Liver (tissue), 3 donors: ENCODE measurements at regions not wholly inside any gene's neighbourhood (a gene's known extent, or its start where the extent isn't known, plus 50 kb on each side); places are given as distances from the start of the nearest gene placed in this dataset.
A peak's percentile ranks its signal among the peaks of the same experiment; 100 is the strongest.

Source experiments
- GABPA ChIP-seq, 2 donors: IDR thresholded peaks in 1 of 2; conservative IDR thresholded peaks in 1 of 2; 2 replicates each; pipeline ENCODE4 v1.6.1; 2016; ENCODE audit warnings: antibody characterized with exemption in 2 of 2, mild to moderate bottlenecking in 1 of 2, moderate library complexity in 1 of 2
- NR2F2 ChIP-seq: IDR thresholded peaks from 2 replicates; pipeline ENCODE4 v1.6.1; 2016; ENCODE audit warnings: antibody characterized with exemption
- RAD21 ChIP-seq, 2 donors: IDR thresholded peaks; 2 replicates each; pipeline ENCODE4 v1.6.1; 2016; ENCODE audit warnings: antibody characterized with exemption in 2 of 2, mild to moderate bottlenecking in 2 of 2
- SP1 ChIP-seq: IDR thresholded peaks from 2 replicates; pipeline ENCODE4 v1.6.1; 2018; ENCODE audit warnings: antibody characterized with exemption, mild to moderate bottlenecking
- TAF1 ChIP-seq: conservative IDR thresholded peaks from 2 replicates; pipeline ENCODE4 v1.6.1; 2016; ENCODE audit warnings: antibody characterized with exemption, mild to moderate bottlenecking
- TF ChIP-seq, protein P1 (sequence below): fragments of 150-350 bp; IDR thresholded peaks from 2 replicates; pipeline ENCODE4 v1.5.1; 2017; ENCODE audit warnings: improper control_type of control experiment, low read depth, low read length; ENCODE audit not compliant: missing input control
- TF ChIP-seq, protein P2 (sequence below): IDR thresholded peaks from 2 replicates; pipeline ENCODE4 v1.6.1; 2016; ENCODE audit warnings: antibody characterized with exemption
- TF ChIP-seq, protein P3 (sequence below): IDR thresholded peaks from 2 replicates; pipeline ENCODE4 v1.6.1; 2016; ENCODE audit warnings: antibody characterized with exemption
- TF ChIP-seq, protein P4 (sequence below): IDR thresholded peaks from 2 replicates; pipeline ENCODE4 v1.6.1; 2016; ENCODE audit warnings: antibody characterized with exemption
- donor health status: healthy.
- donor health status: healthy.

DNA sequence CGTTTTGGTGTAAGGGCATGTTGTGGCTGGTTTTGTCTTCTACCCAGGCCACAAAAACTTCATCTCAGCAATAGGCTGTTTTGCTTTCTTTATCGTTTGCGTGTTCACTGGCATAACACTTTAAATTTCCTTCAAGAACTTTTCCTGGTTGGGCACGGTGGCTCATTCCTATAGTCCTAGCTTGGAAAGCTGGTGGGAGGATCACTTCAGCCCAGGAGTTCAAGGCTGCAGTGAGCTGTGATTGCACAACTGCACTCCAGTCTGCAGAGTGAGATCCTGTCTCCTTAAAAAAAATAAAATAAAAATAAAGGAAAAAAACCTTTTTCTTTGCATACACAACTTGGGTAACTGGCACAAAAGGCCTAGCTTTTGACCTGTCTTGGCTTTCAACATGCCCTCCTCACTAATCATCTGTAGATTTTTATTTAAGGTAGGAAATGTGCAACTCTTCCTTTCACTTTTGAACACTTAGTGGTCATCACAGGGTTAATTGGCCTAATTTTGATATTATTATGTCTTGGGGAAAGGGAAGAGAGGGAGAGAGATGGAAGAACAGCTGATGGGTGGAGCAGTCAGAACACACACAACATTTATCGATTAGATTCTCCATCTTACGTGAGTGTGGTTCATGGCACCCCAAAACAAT lies 78.9 kb upstream of the PSMA6 start:
- TF ChIP-seq, protein P1, sequence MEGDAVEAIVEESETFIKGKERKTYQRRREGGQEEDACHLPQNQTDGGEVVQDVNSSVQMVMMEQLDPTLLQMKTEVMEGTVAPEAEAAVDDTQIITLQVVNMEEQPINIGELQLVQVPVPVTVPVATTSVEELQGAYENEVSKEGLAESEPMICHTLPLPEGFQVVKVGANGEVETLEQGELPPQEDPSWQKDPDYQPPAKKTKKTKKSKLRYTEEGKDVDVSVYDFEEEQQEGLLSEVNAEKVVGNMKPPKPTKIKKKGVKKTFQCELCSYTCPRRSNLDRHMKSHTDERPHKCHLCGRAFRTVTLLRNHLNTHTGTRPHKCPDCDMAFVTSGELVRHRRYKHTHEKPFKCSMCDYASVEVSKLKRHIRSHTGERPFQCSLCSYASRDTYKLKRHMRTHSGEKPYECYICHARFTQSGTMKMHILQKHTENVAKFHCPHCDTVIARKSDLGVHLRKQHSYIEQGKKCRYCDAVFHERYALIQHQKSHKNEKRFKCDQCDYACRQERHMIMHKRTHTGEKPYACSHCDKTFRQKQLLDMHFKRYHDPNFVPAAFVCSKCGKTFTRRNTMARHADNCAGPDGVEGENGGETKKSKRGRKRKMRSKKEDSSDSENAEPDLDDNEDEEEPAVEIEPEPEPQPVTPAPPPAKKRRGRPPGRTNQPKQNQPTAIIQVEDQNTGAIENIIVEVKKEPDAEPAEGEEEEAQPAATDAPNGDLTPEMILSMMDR = no peak
- TF ChIP-seq, protein P2, sequence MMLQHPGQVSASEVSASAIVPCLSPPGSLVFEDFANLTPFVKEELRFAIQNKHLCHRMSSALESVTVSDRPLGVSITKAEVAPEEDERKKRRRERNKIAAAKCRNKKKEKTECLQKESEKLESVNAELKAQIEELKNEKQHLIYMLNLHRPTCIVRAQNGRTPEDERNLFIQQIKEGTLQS = no peak
- no peak for TF ChIP-seq NR2F2
- TF ChIP-seq GABPA (IDR thresholded peaks at IDR 0.05 in 1 of 2, conservative IDR thresholded peaks at IDR 0.05 in 1 of 2) = no peak
- TF ChIP-seq, protein P3, sequence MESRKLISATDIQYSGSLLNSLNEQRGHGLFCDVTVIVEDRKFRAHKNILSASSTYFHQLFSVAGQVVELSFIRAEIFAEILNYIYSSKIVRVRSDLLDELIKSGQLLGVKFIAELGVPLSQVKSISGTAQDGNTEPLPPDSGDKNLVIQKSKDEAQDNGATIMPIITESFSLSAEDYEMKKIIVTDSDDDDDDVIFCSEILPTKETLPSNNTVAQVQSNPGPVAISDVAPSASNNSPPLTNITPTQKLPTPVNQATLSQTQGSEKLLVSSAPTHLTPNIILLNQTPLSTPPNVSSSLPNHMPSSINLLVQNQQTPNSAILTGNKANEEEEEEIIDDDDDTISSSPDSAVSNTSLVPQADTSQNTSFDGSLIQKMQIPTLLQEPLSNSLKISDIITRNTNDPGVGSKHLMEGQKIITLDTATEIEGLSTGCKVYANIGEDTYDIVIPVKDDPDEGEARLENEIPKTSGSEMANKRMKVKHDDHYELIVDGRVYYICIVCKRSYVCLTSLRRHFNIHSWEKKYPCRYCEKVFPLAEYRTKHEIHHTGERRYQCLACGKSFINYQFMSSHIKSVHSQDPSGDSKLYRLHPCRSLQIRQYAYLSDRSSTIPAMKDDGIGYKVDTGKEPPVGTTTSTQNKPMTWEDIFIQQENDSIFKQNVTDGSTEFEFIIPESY = no peak
- TF ChIP-seq TAF1 = no peak
- TF ChIP-seq, protein P4, sequence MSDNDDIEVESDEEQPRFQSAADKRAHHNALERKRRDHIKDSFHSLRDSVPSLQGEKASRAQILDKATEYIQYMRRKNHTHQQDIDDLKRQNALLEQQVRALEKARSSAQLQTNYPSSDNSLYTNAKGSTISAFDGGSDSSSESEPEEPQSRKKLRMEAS = no peak
- peak in 1 of 2 donors; percentile 6 for TF ChIP-seq RAD21 (IDR thresholded peaks at IDR 0.05)
- no peak for TF ChIP-seq SP1
